GM12878 (cell line): ENCODE measurements at regions not wholly inside any gene's neighbourhood (a gene's known extent, or its start where the extent isn't known, plus 50 kb on each side); places are given as distances from the start of the nearest gene placed in this dataset.

Source experiments
- ATAC-seq: fragments of 200-7000 bp; cut with Tn5 transposase; 3 replicates; pipeline ENCODE4 v1.9.1; 2020; ENCODE audit warnings: mild to moderate bottlenecking, moderate library complexity
- BruUV-seq: library from RNA; stranded (reverse); fragments of 400-500 nt; replicated peaks from 2 replicates; lab custom pipeline; 2021; lab: Mats Ljungman, UMichigan
- CTCF ChIA-PET: fragments of 300-600 bp; sonication (Branson Sonifier 250); formaldehyde crosslinking; extraction: SDS; loops from one replicate; lab custom pipeline; 2021; ENCODE audit warnings: inconsistent platforms; lab: Yijun Ruan, JAX
- POLR2A ChIA-PET: fragments of 350-600 bp; formaldehyde crosslinking; extraction: SDS; loops from one replicate; lab custom pipeline; 2021; ENCODE audit warnings: inconsistent platforms; lab: Charles Lee
- RAD21 ChIA-PET: fragments of 300-600 bp; sonication (Branson Sonifier 250); formaldehyde crosslinking; loops from one replicate; lab custom pipeline; 2023; ENCODE audit warnings: antibody characterized with exemption; ENCODE audit not compliant: unreplicated experiment; lab: Charles Lee
- SMC1A ChIA-PET: fragments of 300-600 bp; sonication (Branson Sonifier 250); formaldehyde crosslinking; loops from one replicate; lab custom pipeline; 2023; ENCODE audit not compliant: unreplicated experiment, uncharacterized antibody; lab: Charles Lee
- DNase-seq: peaks from one replicate; pipeline ENCODE4 v3.0.0-alpha.2; 2011; ENCODE audit warnings: low read depth, low spot score
- FAIRE-seq: peaks from 3 replicates; lab custom pipeline; 2011; peaks lifted over from hg19 to GRCh38; lab: Jason Lieb, UNC
- H2AFZ ChIP-seq: 2 replicates; pipeline ENCODE4 v1.6.0; 2011; ENCODE audit warnings: low read depth, low read length, control low read depth; ENCODE audit not compliant: control insufficient read depth
- H3K27ac ChIP-seq: 2 replicates; pipeline ENCODE4 v1.5.1; 2011; ENCODE audit warnings: control low read depth; ENCODE audit not compliant: control insufficient read depth, insufficient read depth
- H3K27me3 ChIP-seq, 2 experiments: replicated peaks in 1 of 2; 2 replicates each; pipeline versions ENCODE4 v1.6.0 to v1.6.1; 2011; ENCODE audit warnings: low read length in 1 of 2; ENCODE audit not compliant: control insufficient read depth in 2 of 2, insufficient read depth in 2 of 2
- H3K36me3 ChIP-seq, 2 experiments: 2 replicates each; pipeline ENCODE4 v1.5.1; 2011; ENCODE audit warnings: low read length in 1 of 2; ENCODE audit not compliant: control insufficient read depth in 2 of 2, insufficient read depth in 2 of 2
- H3K4me1 ChIP-seq: 2 replicates; pipeline ENCODE4 v1.6.1; 2011; ENCODE audit warnings: mild to moderate bottlenecking, low read length, moderate library complexity, mixed read lengths; ENCODE audit not compliant: control insufficient read depth, insufficient read depth
- H3K4me2 ChIP-seq: 2 replicates; pipeline ENCODE4 v1.6.0; 2011; ENCODE audit warnings: control low read depth; ENCODE audit not compliant: control insufficient read depth, insufficient read depth
- H3K4me3 ChIP-seq: fragments of 200-600 bp; sonication (generic); 2 replicates; pipeline ENCODE4 v1.5.1; 2016
- H3K79me2 ChIP-seq: 2 replicates; pipeline ENCODE4 v1.6.0; 2011; ENCODE audit warnings: low read length; ENCODE audit not compliant: control insufficient read depth, insufficient read depth
- H3K9ac ChIP-seq: 2 replicates; pipeline ENCODE4 v1.8.0; 2011; ENCODE audit warnings: low read length, control low read depth, mixed read lengths; ENCODE audit not compliant: control insufficient read depth, insufficient read depth
- H3K9me3 ChIP-seq: replicated peaks from 3 replicates; pipeline ENCODE4 v1.5.1; 2011; ENCODE audit warnings: mild to moderate bottlenecking, low read length; ENCODE audit not compliant: control insufficient read depth, insufficient read depth
- H4K20me1 ChIP-seq: 2 replicates; pipeline ENCODE4 v1.6.0; 2011; ENCODE audit not compliant: control insufficient read depth, insufficient read depth
- EP300 ChIP-seq, 2 experiments: fragments of 150-350 bp in 1 of 2; IDR thresholded peaks; 2 replicates each; pipeline ENCODE4 v1.6.1; 2011 to 2012; ENCODE audit warnings: low read depth in 2 of 2, low read length in 2 of 2, borderline replicate concordance in 1 of 2, improper control_type of control experiment in 1 of 2, inconsistent platforms in 1 of 2; ENCODE audit not compliant: control insufficient read depth in 1 of 2
- NKRF ChIP-seq: fragments of 450-650 bp; conservative IDR thresholded peaks from 2 replicates; pipeline ENCODE4 v1.6.1; 2017; ENCODE audit warnings: mild to moderate bottlenecking, moderate library complexity
- ZBTB40 ChIP-seq: fragments of 450-650 bp; IDR thresholded peaks from 2 replicates; pipeline ENCODE4 v1.6.1; 2016; ENCODE audit warnings: mild to moderate bottlenecking, moderate library complexity, borderline replicate concordance
- WGBS: methylation state at CpG from one replicate; pipeline ENCODE4 v1.1.6; 2016; ENCODE audit warnings: low lambda C conversion rate; ENCODE audit not compliant: insufficient replicate concordance, insufficient coverage; ENCODE audit errors: missing lambda C conversion rate; 5-methylcytosine and 5-hydroxymethylcytosine counted together
- in situ Hi-C: fragments of 300-500 bp; cut with MboI; formaldehyde crosslinking; loops from 9 replicates; pipeline ENCODE4 v1.14.3; 2018; ENCODE audit warnings: mixed read lengths
- intact Hi-C: fragments of 100-400 bp; cut with micrococcal nuclease; formaldehyde crosslinking; loops from one replicate; pipeline ENCODE4 v1.14.2; 2022; ENCODE audit not compliant: unreplicated experiment

- H3K9ac ChIP-seq, result no peak overlapping the region
- no peak for FAIRE-seq
- H3K4me3 ChIP-seq, result no peak overlapping the region
- SMC1A ChIA-PET, result no interaction called here
- 0% methylated on average over 1 of the region's 1 CpG for WGBS
- no peaks in the 10 kb centered on the region for H3K9me3 ChIP-seq
- BruUV-seq, result no TSS peak
- no peak for DNase-seq
- RAD21 ChIA-PET, result no interaction called here
- intact Hi-C loops, result no loop called here
- no peak overlapping the region for H3K27ac ChIP-seq
- no peak for TF ChIP-seq NKRF
- TF ChIP-seq ZBTB40, result no peak
- TF ChIP-seq EP300 (IDR thresholded peaks at IDR 0.05; ENCODE audit: borderline replicate concordance in 1 of 2, control insufficient read depth in 1 of 2, low read depth in 2 of 2, low read length in 2 of 2), result no peak
- TF ChIP-seq, all 136 proteins: peak for 0
- Histone ChIP-seq H2AFZ (no peak overlapping the region), H3K79me2 (no peaks in the 10 kb centered on the region), H3K36me3 (no peaks in the 10 kb centered on the region), H3K27me3 (no peaks in the 10 kb centered on the region; a peak in 1 of 4 replicates), H3K4me1 (no peaks in the 10 kb centered on the region), H3K4me2 (no peak overlapping the region), H4K20me1 (no peaks in the 10 kb centered on the region)
- in situ Hi-C loops, result no loop called here
- ATAC-seq, result no peak
- POLR2A ChIA-PET, result no interaction called here
- CTCF ChIA-PET, result no interaction called here
These were observed 149.1 kb upstream of the ARHGAP28 start for GRCh38 chr18:6580401-6580800.
